OCI-LY3 (cell line): ENCODE measurements at regions not wholly inside any gene's neighbourhood (a gene's known extent, or its start where the extent isn't known, plus 50 kb on each side); places are given as distances from the start of the nearest gene placed in this dataset.

Experiments used
- H2AFZ ChIP-seq: fragments of 200-600, 300-600 bp; shearing (Covaris generic); 2 replicates; pipeline ENCODE4 v1.6.0; 2014; ENCODE audit warnings: antibody characterized with exemption, low read depth, low read length
- H3K27ac ChIP-seq: fragments of 200-600, 300-600 bp; sonication (generic); 2 replicates; pipeline ENCODE4 v1.5.1; 2014; ENCODE audit warnings: mild to moderate bottlenecking, low read length, moderate library complexity, mixed read lengths
- H3K27me3 ChIP-seq: fragments of 200-600, 300-600 bp; sonication (generic); 2 replicates; pipeline ENCODE4 v1.6.1; 2014; ENCODE audit warnings: low read depth, low read length, mixed read lengths
- H3K36me3 ChIP-seq: fragments of 200-600, 300-600 bp; sonication (generic); replicated peaks from 2 replicates; pipeline ENCODE3; 2014; ENCODE audit warnings: low read depth, low read length, mixed read lengths
- H3K4me1 ChIP-seq: fragments of 300-600, 200-600 bp; sonication (generic); 2 replicates; pipeline ENCODE4 v1.6.1; 2014; ENCODE audit warnings: low read length, mixed read lengths
- H3K4me2 ChIP-seq: fragments of 200-600, 300-600 bp; sonication (generic); 2 replicates; pipeline ENCODE4 v1.6.1; 2014; ENCODE audit warnings: low read length, mixed read lengths
- H3K4me3 ChIP-seq: fragments of 300-600, 200-600 bp; sonication (generic); 2 replicates; pipeline ENCODE4 v1.5.1; 2014; ENCODE audit warnings: antibody characterized with exemption, mild to moderate bottlenecking, low read length, moderate library complexity
- H3K79me2 ChIP-seq: fragments of 300-600, 200-600 bp; shearing (Covaris generic); 2 replicates; pipeline ENCODE4 v1.6.1; 2014; ENCODE audit warnings: mild to moderate bottlenecking, low read length, mixed read lengths
- H3K9ac ChIP-seq: fragments of 300-600, 200-600 bp; shearing (Covaris generic); 2 replicates; pipeline ENCODE4 v1.6.0; 2014; ENCODE audit warnings: mild to moderate bottlenecking, low read length, moderate library complexity
- H3K9me3 ChIP-seq: fragments of 200-600, 300-600 bp; shearing (Covaris generic); 2 replicates; pipeline ENCODE4 v1.6.1; 2014; ENCODE audit warnings: low read length, mixed read lengths; ENCODE audit not compliant: insufficient read depth
- H4K20me1 ChIP-seq: fragments of 200-600, 300-600 bp; sonication (generic); 2 replicates; pipeline ENCODE4 v1.6.1; 2016; ENCODE audit warnings: low read length, mixed read lengths; ENCODE audit not compliant: insufficient read depth
- CTCF ChIP-seq: fragments of 200-600, 300-600 bp; sonication (generic); IDR thresholded peaks from 2 replicates; pipeline ENCODE4 v1.5.1; 2014; ENCODE audit warnings: antibody characterized with exemption, low read length, low read depth
- EZH2phosphoT487 ChIP-seq: fragments of 200-600 bp; shearing (Covaris generic); IDR thresholded peaks from 2 replicates; pipeline ENCODE4 v1.6.1; 2018; ENCODE audit warnings: antibody characterized with exemption, mixed run types, low read depth

GRCh38 chr2:184261331-184261730, 337.0 kb upstream of the ZNF804A start:
- Histone ChIP-seq H3K9ac (no peak overlapping the region), H3K4me2 (no peak overlapping the region), H3K36me3 (no peaks in the 10 kb centered on the region), H3K9me3 (no peaks in the 10 kb centered on the region), H2AFZ (no peak overlapping the region), H3K4me3 (no peak overlapping the region), H4K20me1 (no peaks in the 10 kb centered on the region), H3K79me2 (no peaks in the 10 kb centered on the region), H3K27me3 (no peaks in the 10 kb centered on the region), H3K4me1 (no peaks in the 10 kb centered on the region), H3K27ac (no peak overlapping the region)
- TF ChIP-seq EZH2phosphoT487, result no peak
- TF ChIP-seq CTCF, result no peak

- H3K27me3 ChIP-seq, result no peaks in the 10 kb centered on the region
- H2AFZ ChIP-seq, result no peak overlapping the region
- no peak overlapping the region for H3K27ac ChIP-seq
- H3K36me3 ChIP-seq, result no peaks in the 10 kb centered on the region
- no peak overlapping the region for H3K4me2 ChIP-seq
- TF ChIP-seq EZH2phosphoT487, result no peak
- no peak for TF ChIP-seq CTCF
- no peaks in the 10 kb centered on the region for H4K20me1 ChIP-seq
- H3K79me2 ChIP-seq, result no peaks in the 10 kb centered on the region
- H3K4me3 ChIP-seq, result no peak overlapping the region
- H3K4me1 ChIP-seq, result no peaks in the 10 kb centered on the region
- H3K9me3 ChIP-seq, result no peaks in the 10 kb centered on the region
- H3K9ac ChIP-seq, result no peak overlapping the region
These were observed 336.5 kb upstream of the ZNF804A start for GRCh38 chr2:184261818-184262217.

GRCh38 chr2:184268900-184269477, 329.3 kb upstream of the ZNF804A start:
- no peaks in the 10 kb centered on the region for H4K20me1 ChIP-seq
- no peak overlapping the region for H3K4me3 ChIP-seq
- H3K4me1 ChIP-seq, result 0 out of 2 replicates have a peak, but pooled peaks cover 2% of the 10 kb centered on the region
- no peaks in the 10 kb centered on the region for H3K27me3 ChIP-seq
- no peaks in the 10 kb centered on the region for H3K9me3 ChIP-seq
- H3K36me3 ChIP-seq, result no peaks in the 10 kb centered on the region
- no peaks in the 10 kb centered on the region for H3K79me2 ChIP-seq
- H3K27ac ChIP-seq, result no peak overlapping the region
- H3K9ac ChIP-seq, result no peak overlapping the region
- no peak overlapping the region for H2AFZ ChIP-seq
- no peak for TF ChIP-seq CTCF
- no peak for TF ChIP-seq EZH2phosphoT487
- no peak overlapping the region for H3K4me2 ChIP-seq

GRCh38 chr2:184270660-184271059, 327.7 kb upstream of the ZNF804A start:
- H3K27me3 ChIP-seq, result no peaks in the 10 kb centered on the region
- no peak for TF ChIP-seq EZH2phosphoT487
- H2AFZ ChIP-seq, result no peak overlapping the region
- no peak overlapping the region for H3K9ac ChIP-seq
- no peaks in the 10 kb centered on the region for H3K9me3 ChIP-seq
- 0 out of 2 replicates have a peak, but pooled peaks cover 2% of the 10 kb centered on the region for H3K4me1 ChIP-seq
- no peaks in the 10 kb centered on the region for H3K79me2 ChIP-seq
- no peaks in the 10 kb centered on the region for H4K20me1 ChIP-seq
- no peak overlapping the region for H3K27ac ChIP-seq
- no peaks in the 10 kb centered on the region for H3K36me3 ChIP-seq
- H3K4me3 ChIP-seq, result no peak overlapping the region
- H3K4me2 ChIP-seq, result no peak overlapping the region
